Peyer's patch (tissue), 4 donors: ENCODE measurements at regions not wholly inside any gene's neighbourhood (a gene's known extent, or its start where the extent isn't known, plus 50 kb on each side); places are given as distances from the start of the nearest gene placed in this dataset.

Experiments
- POLR2A ChIP-seq, 2 donors: fragments of 450-650 bp; IDR thresholded peaks; one replicate each; pipeline ENCODE4 v1.5.1; 2017; ENCODE audit warnings: antibody characterized with exemption in 2 of 2, mild to moderate bottlenecking in 2 of 2, moderate library complexity in 2 of 2
- TF ChIP-seq, protein P1 (sequence below), 6 experiments: fragments of 450-650 bp in 4 of 6; fragments of 200-600 bp in 2 of 6; sonication (generic) in 1 of 6; IDR thresholded peaks; one replicate each; pipeline ENCODE4 v1.5.1; 2017 to 2019; ENCODE audit warnings: antibody characterized with exemption in 6 of 6, mild to moderate bottlenecking in 3 of 6, moderate library complexity in 1 of 6

GRCh38 chr17:77729587-77729986 lies 228.9 kb upstream of the TNRC6C start:
- TF ChIP-seq, protein P1, sequence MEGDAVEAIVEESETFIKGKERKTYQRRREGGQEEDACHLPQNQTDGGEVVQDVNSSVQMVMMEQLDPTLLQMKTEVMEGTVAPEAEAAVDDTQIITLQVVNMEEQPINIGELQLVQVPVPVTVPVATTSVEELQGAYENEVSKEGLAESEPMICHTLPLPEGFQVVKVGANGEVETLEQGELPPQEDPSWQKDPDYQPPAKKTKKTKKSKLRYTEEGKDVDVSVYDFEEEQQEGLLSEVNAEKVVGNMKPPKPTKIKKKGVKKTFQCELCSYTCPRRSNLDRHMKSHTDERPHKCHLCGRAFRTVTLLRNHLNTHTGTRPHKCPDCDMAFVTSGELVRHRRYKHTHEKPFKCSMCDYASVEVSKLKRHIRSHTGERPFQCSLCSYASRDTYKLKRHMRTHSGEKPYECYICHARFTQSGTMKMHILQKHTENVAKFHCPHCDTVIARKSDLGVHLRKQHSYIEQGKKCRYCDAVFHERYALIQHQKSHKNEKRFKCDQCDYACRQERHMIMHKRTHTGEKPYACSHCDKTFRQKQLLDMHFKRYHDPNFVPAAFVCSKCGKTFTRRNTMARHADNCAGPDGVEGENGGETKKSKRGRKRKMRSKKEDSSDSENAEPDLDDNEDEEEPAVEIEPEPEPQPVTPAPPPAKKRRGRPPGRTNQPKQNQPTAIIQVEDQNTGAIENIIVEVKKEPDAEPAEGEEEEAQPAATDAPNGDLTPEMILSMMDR (IDR thresholded peaks at IDR 0.05): no peak
- no peak for TF ChIP-seq POLR2A (IDR thresholded peaks at IDR 0.05)
